Activated CD4-positive, alpha-beta T cell treated with anti-CD3 and anti-CD28 coated beads, Interleukin-2, amount 50 U/mL, for 24 hours (primary cell): ENCODE measurements at regions not wholly inside any gene's neighbourhood (a gene's known extent, or its start where the extent isn't known, plus 50 kb on each side); places are given as distances from the start of the nearest gene placed in this dataset.
"Not testable (repeated sequence)": the region's sequence is repeated elsewhere in the genome, so short reads cannot be mapped to it uniquely, and the experiment has no call there.

Experiments used
- DNase-seq, 2 donors: peaks; one replicate each; pipeline ENCODE4 v3.0.0-alpha.2; 2020; ENCODE audit warnings: low read depth in 1 of 2, low spot score in 1 of 2

- DNase-seq = peak; percentile 63 to 78
Measured at GRCh38 chr1:121519042-121519755, 334.4 kb downstream of the SRGAP2C start.

DNA sequence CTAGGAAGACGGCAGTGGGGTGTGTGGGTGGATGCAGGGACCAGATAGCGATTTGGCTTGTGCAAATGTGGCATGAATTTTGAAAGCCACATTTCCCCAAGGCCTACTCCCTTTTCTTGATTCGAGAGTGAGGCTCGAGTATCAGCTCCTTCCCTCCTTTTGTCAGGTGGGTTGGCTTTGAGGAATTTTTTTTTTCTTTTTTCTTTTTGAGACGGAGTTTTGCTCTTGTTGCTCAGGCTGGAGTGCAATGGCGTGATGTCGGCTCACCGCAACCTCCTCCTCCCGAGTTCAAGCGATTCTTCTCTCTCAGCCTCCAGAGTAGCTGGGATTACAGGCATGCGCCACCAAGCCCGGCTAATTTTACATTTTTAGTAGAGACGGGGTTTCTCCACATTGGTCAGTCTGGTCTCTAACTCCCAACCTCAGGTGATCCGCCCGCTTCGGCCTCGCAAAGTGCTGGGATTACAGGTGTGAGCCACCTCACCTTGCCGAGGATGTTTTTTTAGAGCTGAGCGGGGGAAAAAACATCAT, 335.0 kb downstream of the SRGAP2C start:
- not testable (repeated sequence) for DNase-seq

GRCh38 chr1:121522061-121522759, 337.4 kb downstream of the SRGAP2C start:
- no peak for DNase-seq

DNA sequence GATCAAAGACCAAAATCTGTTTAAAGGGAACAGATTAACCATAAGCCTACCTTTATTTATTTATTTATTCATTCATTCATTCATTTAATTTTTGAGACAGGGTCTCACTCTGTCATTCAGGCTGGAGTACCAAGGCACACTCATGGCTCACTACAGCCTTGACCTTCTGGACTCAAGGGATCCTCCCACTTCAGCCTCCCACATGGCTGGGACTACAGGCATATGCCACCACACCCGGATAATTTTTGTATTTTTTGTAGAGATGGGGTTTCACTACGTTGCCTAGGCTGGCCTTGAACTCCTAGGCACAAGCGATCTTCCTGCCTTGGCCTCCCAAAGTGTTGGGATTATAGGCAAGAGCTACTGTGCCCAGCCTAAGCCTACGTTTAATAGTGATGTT, 338.3 kb downstream of the SRGAP2C start:
- not testable (repeated sequence) for DNase-seq

- no peak for DNase-seq
Measured at GRCh38 chr1:121525355-121525754, 340.6 kb downstream of the SRGAP2C start.

GRCh38 chr1:121528958-121529357, 344.2 kb downstream of the SRGAP2C start:
- DNase-seq = not testable (repeated sequence)

DNA sequence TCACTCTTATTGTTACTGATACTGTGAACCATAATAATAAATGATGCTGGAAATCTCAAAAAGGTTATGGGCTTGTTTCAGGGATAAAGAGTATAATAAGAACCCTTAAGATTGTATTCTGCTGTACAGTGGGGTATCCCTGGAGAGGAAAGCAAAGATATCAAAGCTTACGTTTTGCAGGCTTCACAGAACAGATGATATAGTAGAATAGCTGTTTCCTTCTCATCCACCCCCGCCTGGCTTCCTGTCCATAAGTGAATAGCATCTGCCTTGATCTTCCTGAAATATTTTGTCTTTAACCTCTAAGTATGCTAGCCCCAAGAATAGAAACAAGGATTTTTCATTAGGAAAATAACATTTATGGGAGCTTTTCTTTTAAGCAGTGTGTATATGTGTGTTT, 345.3 kb downstream of the SRGAP2C start:
- DNase-seq = not testable (repeated sequence)

GRCh38 chr1:121531747-121532146, 347.0 kb downstream of the SRGAP2C start:
- not testable (repeated sequence) for DNase-seq

DNA sequence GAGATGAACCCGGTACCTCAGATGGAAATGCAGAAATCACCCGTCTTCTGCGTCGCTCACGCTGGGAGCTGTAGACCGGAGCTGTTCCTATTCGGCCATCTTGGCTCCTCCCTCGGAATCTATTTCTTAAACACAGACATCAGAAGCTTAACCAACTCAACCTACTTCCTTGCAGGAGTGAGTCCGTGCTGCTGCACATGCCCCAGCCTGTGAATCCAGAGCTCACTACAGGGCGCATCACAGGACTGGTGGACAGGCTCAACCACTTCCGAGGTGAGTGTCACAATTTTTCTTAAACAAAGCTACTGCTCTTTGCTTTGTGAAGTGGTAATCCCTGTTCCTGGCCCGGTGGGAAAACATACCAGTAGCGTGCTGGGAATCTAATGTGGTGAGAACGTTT, 353.4 kb downstream of the SRGAP2C start:
- not testable (repeated sequence) for DNase-seq

DNA sequence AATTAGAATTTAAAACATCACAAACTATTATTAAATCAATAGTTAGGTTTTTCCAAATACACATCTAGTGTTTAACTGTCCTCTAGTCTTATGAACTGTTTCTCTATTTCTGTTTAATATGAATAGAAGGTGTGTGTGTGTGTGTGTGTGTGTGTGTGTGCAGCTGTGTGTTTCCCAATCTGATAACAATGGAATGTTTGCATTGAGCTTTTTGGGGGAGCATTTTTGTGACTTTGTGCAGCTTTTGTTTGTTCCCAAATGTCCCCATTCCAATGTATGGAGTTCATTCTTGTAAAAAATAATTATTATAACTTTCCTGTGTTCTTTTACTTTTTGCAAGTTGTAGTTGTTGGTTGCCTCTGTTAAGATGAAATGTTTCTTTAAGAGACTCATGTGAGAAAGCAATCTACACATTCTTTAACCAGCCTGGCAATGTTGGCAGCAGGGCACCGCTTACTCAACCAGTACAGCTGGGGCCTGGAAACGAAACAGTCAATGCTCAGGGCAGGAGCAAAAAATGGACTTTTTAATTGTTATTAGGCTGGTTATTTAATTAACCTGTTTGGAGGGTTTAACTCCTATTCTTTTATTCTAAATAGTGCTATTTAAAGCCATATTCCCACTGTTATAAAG, 354.3 kb downstream of the SRGAP2C start:
- no peak for DNase-seq

- DNase-seq = not testable (repeated sequence)
Measured at GRCh38 chr1:121543988-121544387, 359.2 kb downstream of the SRGAP2C start.

DNA sequence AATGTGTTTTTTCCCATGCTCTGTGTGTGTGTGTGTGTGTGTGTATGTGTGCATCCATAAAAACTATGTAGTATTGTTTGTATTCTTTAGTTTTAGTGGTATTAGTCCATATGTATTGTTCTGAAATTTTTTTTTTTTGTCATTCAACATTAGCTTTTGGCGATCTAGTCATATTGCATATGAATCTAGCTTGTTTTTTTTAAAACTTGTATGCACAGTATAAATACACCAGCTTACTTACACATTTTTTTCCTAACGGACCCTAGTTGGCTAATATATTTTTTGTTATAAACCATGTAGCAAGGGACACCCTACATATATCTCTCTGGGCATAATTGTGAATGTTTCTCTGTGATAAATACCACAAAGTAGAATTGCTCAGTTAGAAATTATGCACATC, 359.7 kb downstream of the SRGAP2C start:
- no peak for DNase-seq

GRCh38 chr1:121545899-121546298, 361.1 kb downstream of the SRGAP2C start:
- DNase-seq = not testable (repeated sequence)

GRCh38 chr1:121546830-121547591, 362.2 kb downstream of the SRGAP2C start:
- DNase-seq = no peak

DNA sequence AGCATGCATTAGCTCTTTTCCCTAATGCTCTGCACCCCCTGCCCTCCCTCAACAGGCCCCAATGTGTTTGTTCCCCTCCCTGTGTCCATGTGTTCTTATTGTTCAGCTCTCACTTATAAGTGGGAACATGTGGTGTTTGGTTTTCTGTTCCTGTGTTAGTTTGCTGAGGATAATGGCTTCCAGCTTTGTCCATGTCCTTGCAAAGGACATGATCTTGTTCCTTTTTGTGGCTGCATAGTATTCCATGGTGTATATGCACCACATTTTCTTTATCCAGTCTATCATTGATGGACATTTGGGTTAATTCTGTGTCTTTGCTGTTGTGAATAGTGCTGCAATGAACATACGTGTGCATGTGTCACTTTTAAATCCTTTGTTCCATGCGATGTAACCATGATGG, 363.0 kb downstream of the SRGAP2C start:
- not testable (repeated sequence) for DNase-seq

DNA sequence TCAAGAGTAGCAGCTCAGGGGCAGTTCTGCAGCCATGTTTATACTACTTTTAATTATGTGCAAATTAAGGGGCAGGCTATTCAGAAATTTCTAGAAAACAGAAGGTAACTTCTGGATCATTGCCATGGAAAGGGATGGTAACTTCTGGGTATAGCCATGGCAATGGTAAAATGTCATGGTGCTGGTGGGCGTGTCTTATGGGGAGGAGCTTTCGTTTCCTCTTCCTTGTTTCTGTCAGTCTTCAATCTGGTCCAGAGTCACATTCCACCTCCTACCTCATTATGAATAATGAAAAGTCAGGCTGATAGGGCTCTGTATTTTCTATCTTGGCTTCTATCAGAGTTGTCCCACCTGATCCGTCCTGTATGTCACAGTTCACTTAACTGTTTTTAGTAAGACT, 366.0 kb downstream of the SRGAP2C start:
- not testable (repeated sequence) for DNase-seq

DNA sequence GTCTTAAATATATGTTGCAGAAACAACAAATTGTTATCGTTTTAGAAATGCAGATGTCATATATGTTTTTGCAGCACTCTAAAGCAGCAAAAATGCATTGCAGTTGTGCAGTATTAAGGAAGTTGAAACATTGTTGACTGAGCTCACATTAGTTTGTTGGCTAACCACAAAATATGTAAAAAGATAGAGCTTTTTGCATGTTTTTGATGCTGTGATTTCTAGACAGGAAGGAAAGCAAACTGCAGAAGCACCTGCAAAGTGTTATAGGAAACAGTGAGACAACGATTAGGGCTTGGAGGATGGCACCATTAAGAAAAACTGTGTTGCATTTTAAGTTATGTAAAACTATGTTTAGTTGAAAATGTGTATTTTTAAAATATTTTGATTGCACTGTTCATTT, 366.7 kb downstream of the SRGAP2C start:
- not testable (repeated sequence) for DNase-seq

DNA sequence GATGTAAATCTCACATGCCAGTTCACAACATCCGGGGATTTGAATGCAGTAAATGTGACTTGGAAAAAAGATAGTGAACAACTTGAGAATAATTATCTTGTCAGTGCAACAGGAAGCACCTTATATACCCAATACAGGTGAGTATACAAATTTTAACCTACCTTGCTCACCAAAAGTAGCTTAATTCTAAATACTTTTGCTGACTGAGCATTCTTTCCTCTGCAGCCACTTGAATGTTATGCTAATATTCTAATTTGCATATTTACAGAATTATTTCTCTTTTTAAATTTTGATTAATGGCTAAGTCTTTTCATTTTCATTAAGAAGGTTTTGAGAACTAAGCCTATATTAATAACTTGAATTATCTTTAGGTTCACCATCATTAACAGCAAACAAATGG, 371.8 kb downstream of the SRGAP2C start:
- not testable (repeated sequence) for DNase-seq

- DNase-seq = not testable (repeated sequence)
Measured at GRCh38 chr1:121558034-121558433, 373.3 kb downstream of the SRGAP2C start.

GRCh38 chr1:121558514-121558913, 373.7 kb downstream of the SRGAP2C start:
- DNase-seq = no peak

DNA sequence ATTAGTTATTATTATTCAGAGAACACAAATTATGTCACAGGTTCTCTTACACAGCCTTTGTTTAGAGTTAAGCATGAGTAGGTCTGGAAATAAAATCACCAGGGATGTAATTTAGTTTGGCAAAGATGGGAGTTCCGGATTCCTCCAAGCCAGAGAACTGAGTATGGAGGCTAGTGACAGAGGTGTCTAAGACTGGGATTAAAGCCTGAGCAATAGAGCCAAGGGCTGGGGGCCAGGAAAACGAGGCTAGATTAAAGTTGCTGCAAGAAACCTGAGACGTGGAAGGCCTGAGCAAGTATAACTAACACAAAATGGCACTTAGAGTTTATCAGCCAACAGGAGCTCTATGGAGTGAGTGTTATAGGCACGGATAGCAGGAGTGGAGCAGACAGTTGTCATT, 381.6 kb downstream of the SRGAP2C start:
- DNase-seq = no peak
